ENCODE measurements at regions not wholly inside any gene's neighbourhood (a gene's known extent, or its start where the extent isn't known, plus 50 kb on each side); places are given as distances from the start of the nearest gene placed in this dataset.

- Mint-ChIP-seq H3K27me3 (ENCODE audit: insufficient read depth) (no peaks in the 10 kb centered on the region), H3K27ac (no peak overlapping the region), H3K36me3 (ENCODE audit: low read depth) (no peaks in the 10 kb centered on the region), H3K9me3 (no peaks in the 10 kb centered on the region), H3K4me3 (no peak overlapping the region), H3K4me1 (no peaks in the 10 kb centered on the region)
- no peaks in the 10 kb centered on the region for H3K9me3 ChIP-seq (ENCODE audit: control insufficient read depth, low read length)
- no peak overlapping the region for H3K27ac ChIP-seq (ENCODE audit: low read depth, low read length)
- H3K4me1 ChIP-seq (ENCODE audit: control insufficient read depth, insufficient read depth, low read length) = no peaks in the 10 kb centered on the region
- no peak for DNase-seq
- no peak for TF ChIP-seq CTCF (conservative IDR thresholded peaks at IDR 0.05)
- H3K9ac ChIP-seq (ENCODE audit: extremely low read depth, low read length, poor library complexity, severe bottlenecking) = no peak overlapping the region
- no peaks in the 10 kb centered on the region for H3K36me3 ChIP-seq (ENCODE audit: control insufficient read depth, insufficient read depth, low read length)
- no peaks in the 10 kb centered on the region for H3K27me3 ChIP-seq (ENCODE audit: control insufficient read depth, insufficient read depth, low read length, poor library complexity, severe bottlenecking)
- no peak overlapping the region for H3K4me3 ChIP-seq (ENCODE audit: low read length)
These were observed 593.7 kb downstream of the SEMA5A start for GRCh38 chr5:8952147-8952546.

- WGBS, 2 experiments (ENCODE audit: insufficient coverage in 1 of 2, insufficient read length in 1 of 2) = 83 to 100% methylated on average over 1 of the region's 1 CpG
- no peak for DNase-seq
- H3K9me3 ChIP-seq (ENCODE audit: control insufficient read depth, low read length) = no peaks in the 10 kb centered on the region
- H3K4me1 Mint-ChIP-seq = no peaks in the 10 kb centered on the region
- no peaks in the 10 kb centered on the region for H3K36me3 ChIP-seq (ENCODE audit: control insufficient read depth, insufficient read depth, low read length)
- H3K9ac ChIP-seq (ENCODE audit: extremely low read depth, low read length, poor library complexity, severe bottlenecking) = no peak overlapping the region
- H3K4me3 ChIP-seq (ENCODE audit: low read length) = no peak overlapping the region
- H3K4me1 ChIP-seq (ENCODE audit: control insufficient read depth, insufficient read depth, low read length) = no peaks in the 10 kb centered on the region
- no peak for TF ChIP-seq CTCF (conservative IDR thresholded peaks at IDR 0.05)
- H3K4me3 Mint-ChIP-seq = no peak overlapping the region
- H3K9me3 Mint-ChIP-seq = no peaks in the 10 kb centered on the region
- no peak overlapping the region for H3K27ac ChIP-seq (ENCODE audit: low read depth, low read length)
- H3K27me3 ChIP-seq (ENCODE audit: control insufficient read depth, insufficient read depth, low read length, poor library complexity, severe bottlenecking) = no peaks in the 10 kb centered on the region
- H3K27me3 Mint-ChIP-seq (ENCODE audit: insufficient read depth) = no peaks in the 10 kb centered on the region
- no peaks in the 10 kb centered on the region for H3K36me3 Mint-ChIP-seq (ENCODE audit: low read depth)
- no peak overlapping the region for H3K27ac Mint-ChIP-seq
These were observed 592.9 kb downstream of the SEMA5A start for GRCh38 chr5:8953016-8953415.

GRCh38 chr5:8953911-8954438 is 591.9 kb downstream of the SEMA5A start:
- Mint-ChIP-seq H3K4me3 (no peak overlapping the region), H3K27ac (no peak overlapping the region), H3K36me3 (ENCODE audit: low read depth) (no peaks in the 10 kb centered on the region), H3K4me1 (no peaks in the 10 kb centered on the region), H3K9me3 (no peaks in the 10 kb centered on the region), H3K27me3 (ENCODE audit: insufficient read depth) (no peaks in the 10 kb centered on the region)
- no peak overlapping the region for H3K4me3 ChIP-seq (ENCODE audit: low read length)
- no peak overlapping the region for H3K9ac ChIP-seq (ENCODE audit: extremely low read depth, low read length, poor library complexity, severe bottlenecking)
- DNase-seq = no peak
- H3K36me3 ChIP-seq (ENCODE audit: control insufficient read depth, insufficient read depth, low read length) = no peaks in the 10 kb centered on the region
- H3K27ac ChIP-seq (ENCODE audit: low read depth, low read length) = no peak overlapping the region
- no peak for TF ChIP-seq CTCF (conservative IDR thresholded peaks at IDR 0.05)
- H3K4me1 ChIP-seq (ENCODE audit: control insufficient read depth, insufficient read depth, low read length) = no peaks in the 10 kb centered on the region
- H3K9me3 ChIP-seq (ENCODE audit: control insufficient read depth, low read length) = no peaks in the 10 kb centered on the region
- no peaks in the 10 kb centered on the region for H3K27me3 ChIP-seq (ENCODE audit: control insufficient read depth, insufficient read depth, low read length, poor library complexity, severe bottlenecking)
- WGBS, 2 experiments (ENCODE audit: insufficient coverage in 1 of 2, insufficient read length in 1 of 2) = 92 to 97% methylated on average over 1 of the region's 1 CpG

All from endodermal cell (in vitro differentiated cells).